Cardiac septum (tissue), 1 donor: ENCODE measurements at regions not wholly inside any gene's neighbourhood (a gene's known extent, or its start where the extent isn't known, plus 50 kb on each side); places are given as distances from the start of the nearest gene placed in this dataset.
"Not testable (repeated sequence)": the region's sequence is repeated elsewhere in the genome, so short reads cannot be mapped to it uniquely, and the experiment has no call there.

Source experiments
- DNase-seq: peaks from one replicate; pipeline ENCODE4 v3.0.0-alpha.2; 2020; ENCODE audit warnings: low spot score
- intact Hi-C: fragments of 100-400 bp; cut with DNase I; formaldehyde crosslinking; loops from one replicate; pipeline ENCODE4 v1.14.0; 2022
- donor health status: DM: no; HTN: no; CAD: no.

- no peak for DNase-seq
- intact Hi-C loops: no loop called here
These were observed 193.3 kb upstream of the MAP2 start for GRCh38 chr2:209230560-209230959.

- DNase-seq: no peak
- intact Hi-C loops: no loop called here
These were observed 187.5 kb upstream of the MAP2 start for GRCh38 chr2:209236377-209236776.

DNA sequence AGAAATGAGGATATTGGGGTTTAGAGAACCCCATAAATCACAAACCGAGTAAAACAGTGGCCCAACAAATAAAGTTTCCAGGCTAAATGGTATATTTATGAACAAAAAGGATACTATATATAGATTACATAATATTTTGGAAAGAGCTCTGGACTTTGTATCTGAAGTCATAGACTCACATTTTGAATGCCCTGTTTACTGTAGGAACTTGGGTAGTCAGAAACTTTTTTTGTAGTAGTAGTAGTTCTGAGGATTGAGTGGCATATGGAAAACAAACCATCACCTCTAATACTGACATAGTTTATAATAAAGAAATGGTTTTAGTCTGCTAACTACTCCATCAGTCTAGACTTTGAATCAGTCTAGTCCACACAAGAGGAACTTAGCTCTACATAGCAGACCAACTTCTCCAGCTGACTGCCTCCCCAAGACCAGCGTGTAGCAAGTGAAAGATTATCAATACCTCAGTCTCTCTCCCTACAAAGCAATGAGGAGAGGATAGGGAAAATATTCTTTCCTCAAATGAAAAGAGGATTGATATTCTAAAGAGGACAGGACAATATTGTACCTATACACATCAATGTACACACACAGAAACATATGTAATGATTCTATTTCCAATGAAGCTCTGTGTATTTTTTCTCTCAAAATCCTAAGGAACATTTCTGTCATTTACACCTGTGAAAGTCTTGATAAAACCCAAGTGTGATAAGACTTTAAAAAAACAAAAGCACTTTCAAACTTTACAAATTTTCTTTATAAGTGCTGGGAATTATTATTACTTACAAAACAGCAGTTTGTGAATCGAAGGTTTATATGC, 184.9 kb upstream of the MAP2 start:
- intact Hi-C loops: no loop called here
- DNase-seq: no peak

- no peak for DNase-seq
- intact Hi-C loops: no loop called here
These were observed 184.3 kb upstream of the MAP2 start for GRCh38 chr2:209239585-209239938.

DNA sequence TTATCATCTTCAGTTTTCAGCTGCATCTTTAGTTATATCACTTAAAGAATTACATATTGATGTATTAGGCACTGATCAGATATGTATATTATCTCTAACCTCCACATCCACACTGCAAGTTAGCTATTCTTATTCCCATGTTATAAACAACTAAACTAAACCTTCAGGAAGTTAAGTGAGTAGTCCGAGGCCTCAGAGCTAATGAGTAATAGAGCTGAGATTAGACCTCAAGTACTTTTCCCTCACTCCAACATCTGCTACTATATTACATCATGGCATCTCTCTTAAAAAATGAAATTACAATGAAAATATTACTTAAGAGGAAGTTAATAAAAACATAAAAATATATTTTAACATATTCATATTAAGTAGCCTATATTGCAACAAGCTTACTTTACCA, 183.6 kb upstream of the MAP2 start:
- intact Hi-C loops: no loop called here

DNA sequence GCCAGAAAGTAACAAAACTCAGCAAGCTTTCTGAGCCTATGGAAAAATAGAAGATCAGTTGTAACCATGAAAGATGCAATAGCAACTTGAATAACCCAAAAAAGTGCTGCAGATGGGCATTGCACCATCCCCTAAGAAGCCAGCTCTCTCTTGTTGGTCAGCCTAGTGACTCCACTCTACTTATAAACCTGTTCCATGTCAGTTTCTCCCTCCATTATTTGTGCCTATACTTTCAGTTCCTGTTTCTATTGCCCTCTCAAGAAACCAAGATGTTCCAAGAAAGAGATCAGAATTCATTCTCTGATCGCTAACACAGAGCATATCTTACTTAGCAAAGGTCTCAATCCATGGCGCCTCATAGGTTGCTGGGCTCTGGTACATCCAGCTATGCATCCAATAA, 170.3 kb upstream of the MAP2 start:
- DNase-seq: no peak
- intact Hi-C loops: no loop called here

More for the DNA sequence above, 183.6 kb upstream of the MAP2 start:
- no peak for DNase-seq

- DNase-seq: no peak
- intact Hi-C loops: no loop called here
These were observed 164.1 kb upstream of the MAP2 start for GRCh38 chr2:209259767-209260166.

GRCh38 chr2:209260281-209260680, 163.6 kb upstream of the MAP2 start:
- intact Hi-C loops: no loop called here

DNA sequence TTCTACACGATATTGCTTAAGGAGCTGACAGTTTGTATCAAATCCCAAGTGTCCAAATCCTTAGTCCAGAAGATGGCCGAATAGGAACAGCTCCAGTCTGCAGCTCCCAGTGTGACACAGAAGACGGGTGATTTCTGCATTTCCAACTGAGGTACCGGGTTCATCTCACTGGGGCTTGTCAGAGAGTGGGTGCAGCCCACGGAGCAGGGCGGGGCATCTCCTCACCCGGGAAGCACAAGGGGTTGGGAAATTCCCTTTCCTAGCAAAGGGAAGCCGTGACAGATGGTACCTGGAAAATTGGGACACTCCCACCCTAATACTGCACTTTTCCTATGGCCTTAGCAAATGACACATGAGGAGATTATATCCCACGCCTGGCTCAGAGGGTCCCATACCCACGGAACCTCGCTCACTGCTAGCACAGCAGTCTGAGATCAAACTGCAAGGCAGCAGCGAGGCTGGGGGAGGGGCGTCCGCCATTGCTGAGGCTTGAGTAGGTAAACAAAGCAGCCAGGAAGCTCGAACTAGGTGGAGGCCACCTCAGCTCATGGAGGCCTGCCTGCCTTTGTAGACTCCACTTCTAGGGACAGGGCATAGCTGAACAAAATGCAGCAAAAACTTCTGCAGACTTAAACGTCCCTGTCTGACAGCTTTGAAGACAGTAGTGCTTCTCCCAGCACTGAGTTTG, 162.3 kb upstream of the MAP2 start:
- DNase-seq, intact Hi-C loops: not testable (repeated sequence)

More at GRCh38 chr2:209260281-209260680, 163.6 kb upstream of the MAP2 start:
- no peak for DNase-seq

- DNase-seq: no peak
- intact Hi-C loops: no loop called here
These were observed 154.8 kb upstream of the MAP2 start for GRCh38 chr2:209269024-209269423.

DNA sequence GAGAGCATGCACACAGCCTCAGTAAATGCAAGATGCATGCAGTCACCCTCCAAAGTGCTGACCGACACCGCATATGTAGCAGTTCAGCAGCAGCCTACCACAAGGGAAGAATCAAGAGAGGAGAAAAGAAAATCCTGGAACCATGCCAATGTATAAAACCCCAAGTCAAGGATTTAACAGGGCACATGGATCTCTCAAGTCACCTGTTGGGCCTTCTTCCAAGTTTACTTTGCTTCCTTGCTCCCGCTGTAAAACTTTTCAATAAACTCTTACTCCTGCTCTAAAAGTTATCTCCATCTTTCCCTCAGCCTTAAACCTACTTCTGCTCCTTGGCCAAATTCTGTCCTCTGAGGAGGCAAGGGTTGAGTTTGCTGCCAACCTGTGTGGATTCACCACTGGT, 147.8 kb upstream of the MAP2 start:
- intact Hi-C loops: no loop called here
- DNase-seq: no peak

DNA sequence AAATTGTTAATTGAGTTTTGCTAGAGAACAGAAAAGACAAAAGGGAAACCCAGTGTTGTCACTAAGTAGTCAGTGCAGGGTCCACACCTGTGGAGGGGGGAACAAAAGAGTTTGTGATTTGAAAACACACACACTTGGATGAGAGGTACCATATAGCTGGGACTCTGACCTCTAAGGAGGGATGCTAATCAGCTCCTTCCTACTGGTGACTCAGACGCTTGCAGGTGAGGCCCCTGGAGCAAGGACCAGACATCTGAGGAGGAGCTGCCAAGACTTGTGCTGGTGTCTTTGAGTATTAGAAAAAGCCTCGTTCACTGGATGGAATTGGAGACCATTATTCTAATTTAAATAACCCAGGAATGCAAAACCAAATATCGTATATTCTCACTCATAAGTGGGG, 146.4 kb upstream of the MAP2 start:
- intact Hi-C loops: no loop called here
- DNase-seq: no peak

DNA sequence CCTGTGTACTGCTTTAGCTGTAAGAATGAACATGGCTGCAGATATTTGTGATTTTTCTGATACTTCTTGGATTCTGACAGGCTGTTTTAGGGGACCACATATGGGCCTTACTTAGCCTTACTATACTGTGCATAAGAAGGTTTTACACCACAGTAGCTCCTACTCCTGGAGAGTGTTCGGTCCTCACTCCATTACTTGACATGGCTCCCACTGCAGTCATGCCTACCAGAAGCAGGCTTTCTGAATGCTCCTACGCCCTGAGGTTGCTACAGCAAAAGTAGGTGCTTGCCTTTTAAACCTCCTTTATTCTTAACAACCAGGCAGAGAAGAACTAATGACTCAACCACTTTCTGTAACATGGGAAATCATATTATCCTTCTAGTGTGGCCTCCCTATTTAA, 125.2 kb upstream of the MAP2 start:
- DNase-seq: no peak
- intact Hi-C loops: no loop called here

GRCh38 chr2:209299478-209299877, 124.4 kb upstream of the MAP2 start:
- DNase-seq, intact Hi-C loops: not testable (repeated sequence)

GRCh38 chr2:209300766-209301165, 123.1 kb upstream of the MAP2 start:
- DNase-seq, intact Hi-C loops: not testable (repeated sequence)

- DNase-seq: no peak
- intact Hi-C loops: no loop called here
These were observed 118.8 kb upstream of the MAP2 start for GRCh38 chr2:209305026-209305425.

DNA sequence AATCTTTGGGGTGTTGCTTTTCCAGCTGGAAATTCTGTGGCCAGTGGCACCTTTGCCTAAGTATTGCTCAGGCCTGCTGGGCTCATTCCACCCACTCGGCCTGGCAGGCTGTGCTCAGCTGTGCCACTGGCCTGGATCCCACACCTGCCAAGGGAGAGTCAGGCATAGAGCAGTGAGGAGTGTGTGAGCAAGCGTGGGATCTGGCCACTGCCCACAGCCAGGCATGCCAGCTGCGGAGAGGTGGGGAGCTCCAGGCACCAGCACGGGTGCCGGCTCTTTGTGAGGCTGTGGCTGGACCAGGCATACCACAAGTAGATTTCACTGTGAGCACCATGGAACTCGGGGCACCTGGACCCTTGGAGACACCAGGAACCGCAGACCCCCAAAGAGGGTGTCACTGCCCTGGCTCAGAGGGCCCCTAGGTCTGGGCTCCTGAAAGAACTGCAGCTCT, 118.1 kb upstream of the MAP2 start:
- no peak for DNase-seq

GRCh38 chr2:209307161-209308001, 116.5 kb upstream of the MAP2 start:
- DNase-seq: no peak
- intact Hi-C loops: no loop called here

More for the DNA sequence above, 118.1 kb upstream of the MAP2 start:
- intact Hi-C loops: no loop called here

DNA sequence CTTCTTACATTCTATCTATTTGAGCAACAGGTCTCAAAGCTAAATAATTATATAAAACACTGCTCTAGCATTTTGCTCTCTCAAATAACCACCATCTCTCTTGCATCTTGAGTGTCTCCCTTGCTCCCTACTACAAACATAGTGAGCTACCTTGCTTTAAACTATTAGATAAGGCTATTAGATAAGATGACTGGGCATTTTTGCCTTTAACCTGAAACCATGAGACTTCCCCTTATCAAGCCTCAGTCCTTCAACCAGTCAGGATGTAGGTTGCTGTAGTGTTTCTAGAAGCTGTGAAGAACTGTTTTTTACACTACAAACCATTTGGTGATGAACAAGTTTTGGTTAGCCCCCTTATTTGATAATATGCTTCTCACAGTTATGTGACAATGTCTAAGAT, 115.4 kb upstream of the MAP2 start:
- no peak for DNase-seq
- intact Hi-C loops: no loop called here

- no peak for DNase-seq
These were observed 111.9 kb upstream of the MAP2 start for GRCh38 chr2:209311948-209312347.

More at GRCh38 chr2:209311948-209312347, 111.9 kb upstream of the MAP2 start:
- intact Hi-C loops: no loop called here
